ENCODE measurements at regions not wholly inside any gene's neighbourhood (a gene's known extent, or its start where the extent isn't known, plus 50 kb on each side); places are given as distances from the start of the nearest gene placed in this dataset.

- Histone ChIP-seq H3K4me3 (ENCODE audit: insufficient read depth, low read length) (no peak overlapping the region), H3K36me3 (ENCODE audit: insufficient read depth, low read length) (no peaks in the 10 kb centered on the region), H2AFZ (ENCODE audit: low read length) (no peak overlapping the region), H3K4me1 (ENCODE audit: insufficient read depth, low read length) (no peaks in the 10 kb centered on the region), H3K79me2 (ENCODE audit: insufficient read depth, low read length) (no peaks in the 10 kb centered on the region), H3K9me3 (ENCODE audit: low read depth, low read length) (no peaks in the 10 kb centered on the region), H3K27ac (ENCODE audit: low read depth, low read length) (no peak overlapping the region), H3K4me2 (ENCODE audit: insufficient read depth, low read length) (no peak overlapping the region), H3K27me3 (ENCODE audit: insufficient read depth, low read length) (no peaks in the 10 kb centered on the region), H4K20me1 (ENCODE audit: insufficient read depth, low read length) (no peaks in the 10 kb centered on the region)
- DNase-seq (ENCODE audit: insufficient read length, low spot score, missing footprints): no peak
- TF ChIP-seq CTCF (IDR thresholded peaks at IDR 0.05; ENCODE audit: extremely low read depth, low read depth, low read length): no peak
Measured at GRCh38 chr7:67438198-67438882, 441.7 kb downstream of the TYW1 start.

- TF ChIP-seq CTCF (IDR thresholded peaks at IDR 0.05; ENCODE audit: extremely low read depth, low read depth, low read length): no peak
- no peak overlapping the region for H3K4me3 ChIP-seq (ENCODE audit: insufficient read depth, low read length)
- H2AFZ ChIP-seq (ENCODE audit: low read length): no peak overlapping the region
Measured at GRCh38 chr7:67438913-67439505, 442.4 kb downstream of the TYW1 start.

GRCh38 chr7:67440321-67440720, 443.7 kb downstream of the TYW1 start:
- H3K4me2 ChIP-seq (ENCODE audit: insufficient read depth, low read length): no peak overlapping the region
- no peaks in the 10 kb centered on the region for H4K20me1 ChIP-seq (ENCODE audit: insufficient read depth, low read length)
- H3K4me1 ChIP-seq (ENCODE audit: insufficient read depth, low read length): no peaks in the 10 kb centered on the region
- no peak overlapping the region for H3K4me3 ChIP-seq (ENCODE audit: insufficient read depth, low read length)
- H3K79me2 ChIP-seq (ENCODE audit: insufficient read depth, low read length): no peaks in the 10 kb centered on the region
- TF ChIP-seq CTCF (IDR thresholded peaks at IDR 0.05; ENCODE audit: extremely low read depth, low read depth, low read length): no peak
- no peaks in the 10 kb centered on the region for H3K27me3 ChIP-seq (ENCODE audit: insufficient read depth, low read length)
- H2AFZ ChIP-seq (ENCODE audit: low read length): no peak overlapping the region
- H3K27ac ChIP-seq (ENCODE audit: low read depth, low read length): no peak overlapping the region
- H3K36me3 ChIP-seq (ENCODE audit: insufficient read depth, low read length): no peaks in the 10 kb centered on the region
- no peak for DNase-seq (ENCODE audit: insufficient read length, low spot score, missing footprints)
- no peaks in the 10 kb centered on the region for H3K9me3 ChIP-seq (ENCODE audit: low read depth, low read length)

More at GRCh38 chr7:67438913-67439505, 442.4 kb downstream of the TYW1 start:
- Histone ChIP-seq H3K36me3 (ENCODE audit: insufficient read depth, low read length) (no peaks in the 10 kb centered on the region), H3K27me3 (ENCODE audit: insufficient read depth, low read length) (no peaks in the 10 kb centered on the region), H3K79me2 (ENCODE audit: insufficient read depth, low read length) (no peaks in the 10 kb centered on the region), H3K4me1 (ENCODE audit: insufficient read depth, low read length) (no peaks in the 10 kb centered on the region), H4K20me1 (ENCODE audit: insufficient read depth, low read length) (no peaks in the 10 kb centered on the region), H3K27ac (ENCODE audit: low read depth, low read length) (no peak overlapping the region), H3K4me2 (ENCODE audit: insufficient read depth, low read length) (no peak overlapping the region), H3K9me3 (ENCODE audit: low read depth, low read length) (no peaks in the 10 kb centered on the region)
- DNase-seq (ENCODE audit: insufficient read length, low spot score, missing footprints): no peak

- H3K9me3 ChIP-seq (ENCODE audit: low read depth, low read length): no peaks in the 10 kb centered on the region
- H3K79me2 ChIP-seq (ENCODE audit: insufficient read depth, low read length): no peaks in the 10 kb centered on the region
- H3K4me3 ChIP-seq (ENCODE audit: insufficient read depth, low read length): no peak overlapping the region
- H3K27me3 ChIP-seq (ENCODE audit: insufficient read depth, low read length): no peaks in the 10 kb centered on the region
- H2AFZ ChIP-seq (ENCODE audit: low read length): no peak overlapping the region
- no peaks in the 10 kb centered on the region for H3K36me3 ChIP-seq (ENCODE audit: insufficient read depth, low read length)
- H3K27ac ChIP-seq (ENCODE audit: low read depth, low read length): no peak overlapping the region
- no peaks in the 10 kb centered on the region for H3K4me1 ChIP-seq (ENCODE audit: insufficient read depth, low read length)
- TF ChIP-seq CTCF (IDR thresholded peaks at IDR 0.05; ENCODE audit: extremely low read depth, low read depth, low read length): no peak
- H3K4me2 ChIP-seq (ENCODE audit: insufficient read depth, low read length): no peak overlapping the region
- H4K20me1 ChIP-seq (ENCODE audit: insufficient read depth, low read length): no peaks in the 10 kb centered on the region
- DNase-seq (ENCODE audit: insufficient read length, low spot score, missing footprints): no peak
Measured at GRCh38 chr7:67445728-67446127, 449.1 kb downstream of the TYW1 start.

Measured in osteoblast (primary cell).